Mucosa of descending colon (tissue), 3 donors: ENCODE measurements at regions not wholly inside any gene's neighbourhood (a gene's known extent, or its start where the extent isn't known, plus 50 kb on each side); places are given as distances from the start of the nearest gene placed in this dataset.

Experiments
- ATAC-seq: fragments of 200-7000 bp; cut with Tn5 transposase; one replicate; pipeline ENCODE4 v1.9.1; 2020; ENCODE audit warnings: mild to moderate bottlenecking, moderate library complexity
- DNase-seq, 3 donors: peaks; one replicate each; pipeline ENCODE4 v3.0.0-alpha.2; 2020
- H3K36me3 ChIP-seq: fragments of 200-600 bp; one replicate; pipeline ENCODE4 v1.8.0; 2021; ENCODE audit warnings: low read depth, mild to moderate bottlenecking
- H3K4me1 ChIP-seq: fragments of 200-600 bp; one replicate; pipeline ENCODE4 v1.8.0; 2021; ENCODE audit warnings: low read depth, mild to moderate bottlenecking
- H3K4me3 ChIP-seq: fragments of 200-600 bp; one replicate; pipeline ENCODE4 v1.8.0; 2021; ENCODE audit warnings: mild to moderate bottlenecking
- H3K9me3 ChIP-seq: fragments of 200-600 bp; one replicate; pipeline ENCODE4 v1.8.0; 2021; ENCODE audit warnings: mild to moderate bottlenecking
- CTCF ChIP-seq: fragments of 200-600 bp; IDR thresholded peaks from one replicate; pipeline ENCODE4 v1.8.0; 2022; ENCODE audit warnings: antibody characterized with exemption, mild to moderate bottlenecking
- intact Hi-C, 2 donors: fragments of 100-400 bp; cut with DNase I in 1 of 2; cut with micrococcal nuclease in 1 of 2; formaldehyde crosslinking; loops; one replicate each; pipeline versions ENCODE4 v1.11.0 to v1.11.1; 2022; cut with DNase I, micrococcal nuclease
- donor health status: DM: no; HTN: no; CAD: no; lungs with moderate emphysema.
- donor health status: DM: no; HTN: no; CAD: no.
- donor health status: DM: no; HTN: yes; CAD: no.

- intact Hi-C loops, result no loop called here
- Histone ChIP-seq H3K4me1 (no peaks in the 10 kb centered on the region), H3K4me3 (no peak overlapping the region), H3K36me3 (no peaks in the 10 kb centered on the region), H3K9me3 (no peaks in the 10 kb centered on the region)
- DNase-seq (no peak), ATAC-seq (no peak)
- TF ChIP-seq CTCF, result no peak
Observed at GRCh38 chr11:81749245-81749644, 984.4 kb downstream of the FAM181B start.

GRCh38 chr11:81744336-81745116, 989.1 kb downstream of the FAM181B start:
- Histone ChIP-seq H3K4me3 (no peak overlapping the region), H3K36me3 (no peaks in the 10 kb centered on the region), H3K9me3 (no peaks in the 10 kb centered on the region), H3K4me1 (no peaks in the 10 kb centered on the region)
- intact Hi-C loops, result no loop called here
- DNase-seq, result no peak
- no peak for ATAC-seq
- TF ChIP-seq CTCF, result no peak

GRCh38 chr11:81725701-81726100, 1008.0 kb downstream of the FAM181B start:
- Histone ChIP-seq H3K36me3 (no peaks in the 10 kb centered on the region), H3K4me1 (no peaks in the 10 kb centered on the region), H3K4me3 (no peak overlapping the region), H3K9me3 (peaks cover 12% of the 10 kb centered on the region)
- no peak for TF ChIP-seq CTCF
- intact Hi-C loops, result no loop called here
- ATAC-seq (no peak), DNase-seq (no peak)

- no peak for ATAC-seq
- no peaks in the 10 kb centered on the region for H3K4me1 ChIP-seq
- intact Hi-C loops, result no loop called here
Observed at GRCh38 chr11:81717695-81718094, 1016.0 kb downstream of the FAM181B start.

GRCh38 chr11:81707881-81708280, 1025.8 kb downstream of the FAM181B start:
- no peaks in the 10 kb centered on the region for H3K36me3 ChIP-seq
- intact Hi-C loops, result no loop called here
- H3K9me3 ChIP-seq, result no peaks in the 10 kb centered on the region
- no peak overlapping the region for H3K4me3 ChIP-seq
- no peak for TF ChIP-seq CTCF
- ATAC-seq, result no peak
- H3K4me1 ChIP-seq, result no peaks in the 10 kb centered on the region
- no peak for DNase-seq

More at GRCh38 chr11:81717695-81718094, 1016.0 kb downstream of the FAM181B start:
- H3K9me3 ChIP-seq, result no peaks in the 10 kb centered on the region
- no peak for DNase-seq
- H3K36me3 ChIP-seq, result no peaks in the 10 kb centered on the region
- no peak for TF ChIP-seq CTCF
- no peak overlapping the region for H3K4me3 ChIP-seq
